K562 (cell line): ENCODE measurements at regions not wholly inside any gene's neighbourhood (a gene's known extent, or its start where the extent isn't known, plus 50 kb on each side); places are given as distances from the start of the nearest gene placed in this dataset.

Experiments used
- ARNT ChIP-seq, 2 experiments: fragments of 450-650 bp; IDR thresholded peaks; 2 replicates each; pipeline ENCODE4 v1.6.1; 2016; ENCODE audit warnings: mild to moderate bottlenecking in 1 of 2
- COPS2 ChIP-seq: fragments of 450-650 bp; conservative IDR thresholded peaks from 2 replicates; pipeline ENCODE4 v1.6.1; 2016; ENCODE audit warnings: mild to moderate bottlenecking, moderate library complexity
- E2F3 ChIP-seq: fragments of 250-450 bp; sonication (Bioruptor Pico); IDR thresholded peaks from 2 replicates; pipeline ENCODE4 v1.4.0; 2020; ENCODE audit warnings: mild to moderate bottlenecking
- ETS2 ChIP-seq: IDR thresholded peaks from 2 replicates; pipeline ENCODE4 v1.6.1; 2016; ENCODE audit warnings: borderline replicate concordance, missing genetic modification characterization, mild to moderate bottlenecking, moderate library complexity, missing compliant biosample characterization; ENCODE audit not compliant: poor library complexity, severe bottlenecking
- GTF2A2 ChIP-seq: IDR thresholded peaks from 2 replicates; pipeline ENCODE4 v1.6.1; 2016; ENCODE audit warnings: mild to moderate bottlenecking, missing genetic modification characterization, missing compliant biosample characterization
- HNRNPUL1 ChIP-seq: fragments of 200-400 bp; formaldehyde crosslinking; IDR thresholded peaks from 2 replicates; pipeline ENCODE4 v1.6.1; 2017; ENCODE audit warnings: low read length
- POLR3G ChIP-seq: IDR thresholded peaks from 2 replicates; pipeline ENCODE4 v1.6.1; 2011; ENCODE audit not compliant: insufficient read length, insufficient replicate concordance; ENCODE audit errors: extremely low read depth
- TBP ChIP-seq: optimal IDR thresholded peaks from 2 replicates; pipeline ENCODE3; 2011; ENCODE audit warnings: low read depth, low read length, improper control_type of control experiment
- TEAD1 ChIP-seq, 2 experiments: fragments of 450-650 bp in 1 of 2; sonication (generic) in 1 of 2; formaldehyde crosslinking; IDR thresholded peaks; 2 replicates each; pipeline versions ENCODE4 v1.4.0 to v1.8.0; 2020 to 2022; ENCODE audit warnings: mild to moderate bottlenecking in 2 of 2, missing genetic modification reagents in 1 of 2
- ZFP1 ChIP-seq: fragments of 450-650 bp; formaldehyde crosslinking; IDR thresholded peaks from 2 replicates; pipeline ENCODE4 v1.4.0; 2020; ENCODE audit warnings: mild to moderate bottlenecking, mixed read lengths
- ZNF780A ChIP-seq: fragments of 250-450 bp; sonication (Bioruptor Pico); IDR thresholded peaks from 2 replicates; pipeline ENCODE4 v1.5.0; 2021; ENCODE audit warnings: mild to moderate bottlenecking
- TF ChIP-seq, protein P1 (sequence below): conservative IDR thresholded peaks from 2 replicates; pipeline ENCODE4 v1.6.1; 2011; ENCODE audit warnings: low read depth, mild to moderate bottlenecking, low read length; ENCODE audit not compliant: control insufficient read depth
- TF ChIP-seq, protein P2 (sequence below): sonication (generic); IDR thresholded peaks from 2 replicates; pipeline ENCODE4 v1.6.1; 2016
- TF ChIP-seq, protein P3 (sequence below): fragments of 250-450 bp; sonication (Bioruptor Pico); IDR thresholded peaks from 2 replicates; pipeline ENCODE4 v1.8.0; 2022; ENCODE audit warnings: inconsistent platforms, mild to moderate bottlenecking, moderate library complexity, borderline replicate concordance
- TF ChIP-seq, protein P4 (sequence below): fragments of 250-450 bp; sonication (Bioruptor Pico); IDR thresholded peaks from 2 replicates; pipeline ENCODE4 v1.5.0; 2022; ENCODE audit warnings: mild to moderate bottlenecking
- TF ChIP-seq, protein P5 (sequence below), 2 experiments: IDR thresholded peaks; 2 replicates each; pipeline ENCODE4 v1.6.1; 2012; ENCODE audit warnings: improper control_type of control experiment in 2 of 2, low read depth in 2 of 2, low read length in 2 of 2, borderline replicate concordance in 1 of 2
- TF ChIP-seq, protein P6 (sequence below): sonication (generic); formaldehyde crosslinking; IDR thresholded peaks from 2 replicates; pipeline ENCODE4 v1.8.0; 2022; ENCODE audit warnings: mild to moderate bottlenecking, missing genetic modification reagents, borderline replicate concordance

DNA sequence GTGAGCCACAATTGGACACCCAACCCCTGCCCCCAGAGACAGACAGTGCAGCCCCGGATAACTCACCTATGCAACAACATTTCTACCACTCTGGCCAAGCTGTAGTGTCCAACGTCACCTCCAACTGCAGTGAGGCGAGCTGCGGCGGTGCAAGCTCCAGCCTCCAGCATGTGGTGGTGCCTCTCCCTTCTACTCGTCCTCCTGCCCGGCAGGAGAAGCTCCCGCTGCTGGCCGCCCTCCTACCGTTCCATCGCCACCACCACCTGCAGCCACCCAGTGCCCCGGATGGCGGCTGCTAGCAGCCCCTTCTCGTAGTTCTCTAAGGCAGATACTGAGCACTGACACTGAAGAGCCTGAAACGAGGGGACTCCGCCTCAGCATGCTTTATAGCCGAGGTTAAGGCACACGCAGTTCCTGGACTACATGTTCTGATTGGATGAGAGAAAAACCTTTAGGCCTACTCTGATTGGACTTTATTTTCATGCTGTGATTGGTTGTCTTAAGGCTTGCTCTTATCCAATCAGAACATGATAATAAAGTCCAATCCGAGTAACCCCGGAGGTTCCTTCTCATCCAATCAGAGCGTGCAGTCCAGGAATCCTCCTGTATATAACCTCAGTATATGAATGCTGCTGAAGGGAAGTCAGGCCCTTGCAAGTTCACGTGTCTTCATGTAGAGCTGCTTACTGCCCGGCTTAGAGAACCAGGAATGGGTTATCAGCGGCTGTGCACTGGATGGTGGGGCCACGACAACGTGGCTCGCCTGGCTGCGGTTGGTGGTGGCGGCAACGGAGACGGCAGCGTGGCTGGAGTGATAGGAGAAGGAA, 63.5 kb downstream of the TUBA3C start (continued):
- no peak for TF ChIP-seq ZNF780A (CRISPR knock-in tag)
- no peak for TF ChIP-seq E2F3 (CRISPR knock-in tag)
- TF ChIP-seq, protein P1, sequence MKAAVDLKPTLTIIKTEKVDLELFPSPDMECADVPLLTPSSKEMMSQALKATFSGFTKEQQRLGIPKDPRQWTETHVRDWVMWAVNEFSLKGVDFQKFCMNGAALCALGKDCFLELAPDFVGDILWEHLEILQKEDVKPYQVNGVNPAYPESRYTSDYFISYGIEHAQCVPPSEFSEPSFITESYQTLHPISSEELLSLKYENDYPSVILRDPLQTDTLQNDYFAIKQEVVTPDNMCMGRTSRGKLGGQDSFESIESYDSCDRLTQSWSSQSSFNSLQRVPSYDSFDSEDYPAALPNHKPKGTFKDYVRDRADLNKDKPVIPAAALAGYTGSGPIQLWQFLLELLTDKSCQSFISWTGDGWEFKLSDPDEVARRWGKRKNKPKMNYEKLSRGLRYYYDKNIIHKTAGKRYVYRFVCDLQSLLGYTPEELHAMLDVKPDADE = no peak
- TF ChIP-seq, protein P2, sequence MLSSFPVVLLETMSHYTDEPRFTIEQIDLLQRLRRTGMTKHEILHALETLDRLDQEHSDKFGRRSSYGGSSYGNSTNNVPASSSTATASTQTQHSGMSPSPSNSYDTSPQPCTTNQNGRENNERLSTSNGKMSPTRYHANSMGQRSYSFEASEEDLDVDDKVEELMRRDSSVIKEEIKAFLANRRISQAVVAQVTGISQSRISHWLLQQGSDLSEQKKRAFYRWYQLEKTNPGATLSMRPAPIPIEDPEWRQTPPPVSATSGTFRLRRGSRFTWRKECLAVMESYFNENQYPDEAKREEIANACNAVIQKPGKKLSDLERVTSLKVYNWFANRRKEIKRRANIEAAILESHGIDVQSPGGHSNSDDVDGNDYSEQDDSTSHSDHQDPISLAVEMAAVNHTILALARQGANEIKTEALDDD = no peak
- no peak for TF ChIP-seq ZFP1 (CRISPR knock-in tag)
- TF ChIP-seq, protein P3, sequence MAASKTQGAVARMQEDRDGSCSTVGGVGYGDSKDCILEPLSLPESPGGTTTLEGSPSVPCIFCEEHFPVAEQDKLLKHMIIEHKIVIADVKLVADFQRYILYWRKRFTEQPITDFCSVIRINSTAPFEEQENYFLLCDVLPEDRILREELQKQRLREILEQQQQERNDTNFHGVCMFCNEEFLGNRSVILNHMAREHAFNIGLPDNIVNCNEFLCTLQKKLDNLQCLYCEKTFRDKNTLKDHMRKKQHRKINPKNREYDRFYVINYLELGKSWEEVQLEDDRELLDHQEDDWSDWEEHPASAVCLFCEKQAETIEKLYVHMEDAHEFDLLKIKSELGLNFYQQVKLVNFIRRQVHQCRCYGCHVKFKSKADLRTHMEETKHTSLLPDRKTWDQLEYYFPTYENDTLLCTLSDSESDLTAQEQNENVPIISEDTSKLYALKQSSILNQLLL (CRISPR knock-in tag) = no peak
- TF ChIP-seq COPS2 = no peak
- no peak for TF ChIP-seq HNRNPUL1
- TF ChIP-seq, protein P4, sequence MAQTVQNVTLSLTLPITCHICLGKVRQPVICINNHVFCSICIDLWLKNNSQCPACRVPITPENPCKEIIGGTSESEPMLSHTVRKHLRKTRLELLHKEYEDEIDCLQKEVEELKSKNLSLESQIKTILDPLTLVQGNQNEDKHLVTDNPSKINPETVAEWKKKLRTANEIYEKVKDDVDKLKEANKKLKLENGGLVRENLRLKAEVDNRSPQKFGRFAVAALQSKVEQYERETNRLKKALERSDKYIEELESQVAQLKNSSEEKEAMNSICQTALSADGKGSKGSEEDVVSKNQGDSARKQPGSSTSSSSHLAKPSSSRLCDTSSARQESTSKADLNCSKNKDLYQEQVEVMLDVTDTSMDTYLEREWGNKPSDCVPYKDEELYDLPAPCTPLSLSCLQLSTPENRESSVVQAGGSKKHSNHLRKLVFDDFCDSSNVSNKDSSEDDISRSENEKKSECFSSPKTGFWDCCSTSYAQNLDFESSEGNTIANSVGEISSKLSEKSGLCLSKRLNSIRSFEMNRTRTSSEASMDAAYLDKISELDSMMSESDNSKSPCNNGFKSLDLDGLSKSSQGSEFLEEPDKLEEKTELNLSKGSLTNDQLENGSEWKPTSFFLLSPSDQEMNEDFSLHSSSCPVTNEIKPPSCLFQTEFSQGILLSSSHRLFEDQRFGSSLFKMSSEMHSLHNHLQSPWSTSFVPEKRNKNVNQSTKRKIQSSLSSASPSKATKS (CRISPR knock-in tag) = no peak
- TF ChIP-seq TEAD1 (CRISPR knock-in tag; IDR thresholded peaks at IDR 0.05) = no peak
- no peak for TF ChIP-seq POLR3G
- no peak for TF ChIP-seq ETS2 (tag)
- TF ChIP-seq, protein P5, sequence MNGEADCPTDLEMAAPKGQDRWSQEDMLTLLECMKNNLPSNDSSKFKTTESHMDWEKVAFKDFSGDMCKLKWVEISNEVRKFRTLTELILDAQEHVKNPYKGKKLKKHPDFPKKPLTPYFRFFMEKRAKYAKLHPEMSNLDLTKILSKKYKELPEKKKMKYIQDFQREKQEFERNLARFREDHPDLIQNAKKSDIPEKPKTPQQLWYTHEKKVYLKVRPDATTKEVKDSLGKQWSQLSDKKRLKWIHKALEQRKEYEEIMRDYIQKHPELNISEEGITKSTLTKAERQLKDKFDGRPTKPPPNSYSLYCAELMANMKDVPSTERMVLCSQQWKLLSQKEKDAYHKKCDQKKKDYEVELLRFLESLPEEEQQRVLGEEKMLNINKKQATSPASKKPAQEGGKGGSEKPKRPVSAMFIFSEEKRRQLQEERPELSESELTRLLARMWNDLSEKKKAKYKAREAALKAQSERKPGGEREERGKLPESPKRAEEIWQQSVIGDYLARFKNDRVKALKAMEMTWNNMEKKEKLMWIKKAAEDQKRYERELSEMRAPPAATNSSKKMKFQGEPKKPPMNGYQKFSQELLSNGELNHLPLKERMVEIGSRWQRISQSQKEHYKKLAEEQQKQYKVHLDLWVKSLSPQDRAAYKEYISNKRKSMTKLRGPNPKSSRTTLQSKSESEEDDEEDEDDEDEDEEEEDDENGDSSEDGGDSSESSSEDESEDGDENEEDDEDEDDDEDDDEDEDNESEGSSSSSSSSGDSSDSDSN (IDR thresholded peaks at IDR 0.05; ENCODE audit: borderline replicate concordance in 1 of 2, low read depth in 2 of 2, low read length in 2 of 2) = no peak
- TF ChIP-seq, protein P6, sequence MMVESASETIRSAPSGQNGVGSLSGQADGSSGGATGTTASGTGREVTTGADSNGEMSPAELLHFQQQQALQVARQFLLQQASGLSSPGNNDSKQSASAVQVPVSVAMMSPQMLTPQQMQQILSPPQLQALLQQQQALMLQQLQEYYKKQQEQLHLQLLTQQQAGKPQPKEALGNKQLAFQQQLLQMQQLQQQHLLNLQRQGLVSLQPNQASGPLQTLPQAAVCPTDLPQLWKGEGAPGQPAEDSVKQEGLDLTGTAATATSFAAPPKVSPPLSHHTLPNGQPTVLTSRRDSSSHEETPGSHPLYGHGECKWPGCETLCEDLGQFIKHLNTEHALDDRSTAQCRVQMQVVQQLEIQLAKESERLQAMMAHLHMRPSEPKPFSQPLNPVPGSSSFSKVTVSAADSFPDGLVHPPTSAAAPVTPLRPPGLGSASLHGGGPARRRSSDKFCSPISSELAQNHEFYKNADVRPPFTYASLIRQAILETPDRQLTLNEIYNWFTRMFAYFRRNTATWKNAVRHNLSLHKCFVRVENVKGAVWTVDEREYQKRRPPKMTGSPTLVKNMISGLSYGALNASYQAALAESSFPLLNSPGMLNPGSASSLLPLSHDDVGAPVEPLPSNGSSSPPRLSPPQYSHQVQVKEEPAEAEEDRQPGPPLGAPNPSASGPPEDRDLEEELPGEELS (CRISPR knock-in tag) = no peak
- TF ChIP-seq GTF2A2 = peak; percentile 70
- no peak for TF ChIP-seq ARNT (IDR thresholded peaks at IDR 0.05)
- peak; percentile 87 for TF ChIP-seq TBP
